LNCaP clone FGC (cell line): ENCODE measurements at regions not wholly inside any gene's neighbourhood (a gene's known extent, or its start where the extent isn't known, plus 50 kb on each side); places are given as distances from the start of the nearest gene placed in this dataset.

ENCODE experiments used
- DNase-seq: peaks from one replicate; pipeline ENCODE4 v3.0.0-alpha.2; 2011; ENCODE audit warnings: low read depth
- H3K4me3 ChIP-seq: 2 replicates; pipeline ENCODE4 v1.5.1; 2011; ENCODE audit warnings: mild to moderate bottlenecking, low read depth, low read length, control low read depth
- CTCF ChIP-seq: IDR thresholded peaks from 2 replicates; pipeline ENCODE4 v1.5.1; 2012; ENCODE audit warnings: mild to moderate bottlenecking; ENCODE audit not compliant: control insufficient read depth, insufficient read depth; ENCODE audit errors: extremely low read depth

DNA sequence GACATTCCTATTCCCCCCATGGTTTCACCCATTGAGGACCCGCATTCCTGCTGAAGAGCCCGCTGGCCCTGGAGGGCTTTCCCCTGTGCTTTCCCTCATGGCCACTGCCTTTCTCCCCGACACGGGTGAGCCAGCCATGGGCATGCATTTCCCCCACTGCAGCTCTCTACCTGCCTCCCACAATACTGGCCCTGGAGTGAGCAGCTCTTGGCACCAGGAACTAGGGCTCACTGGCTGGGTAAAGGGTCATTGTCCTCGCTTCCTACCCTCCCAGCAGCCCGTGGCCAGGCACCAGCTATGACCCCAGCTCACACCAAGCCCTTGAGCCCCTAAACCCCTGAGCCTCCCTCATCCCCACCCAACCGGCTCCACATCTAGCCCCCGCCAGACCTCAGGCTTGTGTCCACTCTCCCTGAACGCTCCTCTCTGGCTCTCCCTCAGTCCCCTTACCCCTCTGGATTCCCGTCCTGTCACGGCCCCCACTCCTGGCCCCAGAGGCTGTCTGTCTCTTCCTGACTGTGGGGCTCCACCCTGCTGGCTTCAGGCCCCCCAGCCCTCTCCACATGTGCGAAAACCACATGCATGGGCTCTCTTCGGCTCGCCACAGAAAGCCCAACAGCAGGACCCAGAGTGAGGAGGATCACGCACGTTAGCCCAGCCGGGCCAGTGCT is 199.8 kb downstream of the ZFP36L2 start:
- no peak overlapping the region for H3K4me3 ChIP-seq
- TF ChIP-seq CTCF = no peak
- no peak for DNase-seq

DNA sequence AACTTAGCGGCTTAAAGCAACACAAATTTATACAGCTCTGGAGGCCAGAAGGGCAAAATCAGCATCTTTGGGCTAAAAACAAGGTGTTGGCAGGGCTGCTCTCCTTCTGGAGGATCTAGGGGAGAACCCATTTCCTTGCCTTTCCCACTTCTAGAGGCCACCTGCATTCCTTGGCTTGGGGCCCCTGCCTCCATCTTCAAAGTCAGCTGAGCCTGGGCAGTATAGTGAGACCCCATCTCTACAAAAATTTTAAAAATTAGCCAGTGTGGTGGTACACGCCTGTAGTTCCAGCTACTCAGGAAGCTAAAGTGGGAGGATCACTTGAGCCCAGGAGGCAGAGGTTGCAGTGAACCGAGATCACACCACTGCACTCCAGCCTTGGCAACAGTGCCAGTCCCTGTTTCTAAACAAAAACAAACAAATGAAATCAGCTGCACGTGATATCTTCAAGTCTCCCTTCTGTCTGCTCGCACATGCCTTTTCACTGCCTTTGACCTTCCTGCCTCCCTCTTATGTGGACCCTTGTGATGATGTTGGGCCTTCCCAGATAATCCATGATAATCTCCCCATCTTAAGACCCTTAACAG is 200.6 kb downstream of the ZFP36L2 start:
- no peak for DNase-seq
- H3K4me3 ChIP-seq = no peak overlapping the region
- no peak for TF ChIP-seq CTCF

GRCh38 chr2:43024515-43025011 is 201.8 kb downstream of the ZFP36L2 start:
- no peak for DNase-seq

GRCh38 chr2:43023791-43024514 is 202.5 kb downstream of the ZFP36L2 start:
- no peak overlapping the region for H3K4me3 ChIP-seq
- no peak for DNase-seq
- no peak for TF ChIP-seq CTCF

More at GRCh38 chr2:43024515-43025011, 201.8 kb downstream of the ZFP36L2 start:
- TF ChIP-seq CTCF = peak; percentile 67
- H3K4me3 ChIP-seq = no peak overlapping the region

GRCh38 chr2:43022896-43023295 is 203.5 kb downstream of the ZFP36L2 start:
- TF ChIP-seq CTCF = no peak
- no peak overlapping the region for H3K4me3 ChIP-seq
- no peak for DNase-seq

DNA sequence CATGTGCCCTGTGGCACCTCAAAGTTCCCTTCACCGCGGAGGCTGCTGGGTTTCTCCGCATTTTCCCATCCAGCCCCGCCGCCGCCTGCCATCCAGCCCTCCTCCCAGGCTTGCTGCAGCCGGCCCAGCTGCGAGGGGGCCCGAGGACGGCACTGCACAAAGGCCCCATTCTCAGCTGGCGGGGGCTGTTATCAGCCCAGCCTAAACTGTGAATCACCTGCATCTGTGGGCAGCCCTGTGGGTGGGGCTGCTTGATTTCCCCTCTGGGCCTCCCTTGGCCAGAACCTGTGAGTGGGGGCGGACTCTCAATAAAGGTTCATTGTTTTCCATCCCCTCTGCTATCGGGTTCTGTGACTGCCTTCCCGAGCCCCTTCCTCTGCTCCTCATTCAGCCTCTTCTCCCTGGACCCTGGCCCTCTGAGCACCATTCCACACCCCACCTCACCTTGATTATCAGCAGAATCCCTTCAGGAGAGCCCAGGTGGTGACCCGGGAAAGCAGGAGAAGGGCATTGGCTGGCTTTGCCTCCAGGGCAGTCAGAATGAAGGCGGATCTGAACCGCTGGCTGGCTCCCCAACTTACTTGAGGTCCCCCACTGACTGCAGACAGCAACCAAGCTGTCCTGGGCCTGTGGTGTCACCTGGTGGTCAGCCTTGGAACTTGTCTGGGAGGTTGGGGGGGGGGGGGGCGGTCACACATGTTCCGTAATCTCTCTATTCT is 204.5 kb downstream of the ZFP36L2 start:
- no peak for TF ChIP-seq CTCF
- no peak overlapping the region for H3K4me3 ChIP-seq
- no peak for DNase-seq
